HG03439 (cell line): ENCODE measurements at regions not wholly inside any gene's neighbourhood (a gene's known extent, or its start where the extent isn't known, plus 50 kb on each side); places are given as distances from the start of the nearest gene placed in this dataset.

Experiments used
- ATAC-seq: cut with Tn5 transposase; IDR thresholded peaks from one replicate; pipeline ENCODE4 v1.9.1; 2021; ENCODE audit warnings: mild to moderate bottlenecking, moderate library complexity; ENCODE audit not compliant: unreplicated experiment

DNA sequence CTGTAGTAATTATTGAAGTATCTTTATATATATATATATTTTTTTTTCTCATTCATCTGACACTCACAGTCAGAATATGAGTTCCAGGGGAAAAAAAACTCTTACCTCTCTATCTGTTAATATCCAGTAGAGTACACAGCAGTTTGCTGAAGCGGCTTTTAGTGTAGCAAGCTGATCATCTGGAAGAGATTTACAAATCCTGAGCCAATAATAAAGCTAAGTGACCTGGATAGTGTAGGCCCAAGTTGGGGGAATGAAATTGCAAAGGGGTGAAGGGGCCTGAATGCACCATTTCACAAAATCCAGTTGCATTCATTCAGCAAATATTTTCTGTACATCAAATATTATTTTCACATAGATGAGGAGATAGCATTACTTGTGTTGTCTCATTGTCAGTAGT, 234.6 kb upstream of the FLRT2 start:
- no peak for ATAC-seq

- ATAC-seq = no peak
Measured at GRCh38 chr14:85296456-85297210, 233.3 kb upstream of the FLRT2 start.

DNA sequence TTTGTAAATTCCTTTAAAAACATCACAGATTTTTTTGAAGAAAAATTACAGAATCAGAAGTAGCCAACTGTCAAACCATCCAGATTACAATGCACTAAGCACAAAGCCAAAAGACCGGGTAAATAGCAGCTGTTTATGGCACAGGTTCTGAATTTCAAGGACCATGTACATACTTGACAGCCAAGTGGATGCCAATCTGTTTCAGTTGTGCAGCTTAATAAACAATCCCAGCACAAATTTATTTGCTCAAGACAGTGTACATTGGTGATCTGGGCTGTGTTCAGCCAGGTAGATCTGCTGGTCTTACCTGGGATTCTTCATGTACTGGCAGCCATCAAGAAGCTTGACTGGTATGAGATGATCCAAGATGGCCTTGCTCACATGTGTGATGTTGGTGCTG, 229.8 kb upstream of the FLRT2 start:
- ATAC-seq = no peak

DNA sequence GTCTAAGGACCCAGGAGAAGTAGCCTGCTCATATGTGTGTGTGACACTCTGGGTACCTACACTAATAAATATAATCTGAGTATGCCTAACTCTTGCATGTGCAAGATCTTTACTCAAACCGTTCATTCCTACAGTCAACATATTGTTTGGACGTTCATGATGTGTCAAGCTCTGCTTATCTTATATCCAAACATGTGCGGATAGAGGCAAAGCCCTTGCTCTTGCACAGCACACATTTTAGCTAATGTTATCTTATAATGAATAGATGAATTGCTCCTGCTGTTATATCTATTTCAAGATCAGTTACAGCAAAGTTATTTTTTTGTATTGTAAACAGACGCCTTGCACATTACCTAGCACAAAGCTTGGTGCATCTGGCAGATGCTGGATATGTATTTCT, 228.4 kb upstream of the FLRT2 start:
- no peak for ATAC-seq

- ATAC-seq = no peak
Measured at GRCh38 chr14:85306024-85306423, 223.9 kb upstream of the FLRT2 start.

DNA sequence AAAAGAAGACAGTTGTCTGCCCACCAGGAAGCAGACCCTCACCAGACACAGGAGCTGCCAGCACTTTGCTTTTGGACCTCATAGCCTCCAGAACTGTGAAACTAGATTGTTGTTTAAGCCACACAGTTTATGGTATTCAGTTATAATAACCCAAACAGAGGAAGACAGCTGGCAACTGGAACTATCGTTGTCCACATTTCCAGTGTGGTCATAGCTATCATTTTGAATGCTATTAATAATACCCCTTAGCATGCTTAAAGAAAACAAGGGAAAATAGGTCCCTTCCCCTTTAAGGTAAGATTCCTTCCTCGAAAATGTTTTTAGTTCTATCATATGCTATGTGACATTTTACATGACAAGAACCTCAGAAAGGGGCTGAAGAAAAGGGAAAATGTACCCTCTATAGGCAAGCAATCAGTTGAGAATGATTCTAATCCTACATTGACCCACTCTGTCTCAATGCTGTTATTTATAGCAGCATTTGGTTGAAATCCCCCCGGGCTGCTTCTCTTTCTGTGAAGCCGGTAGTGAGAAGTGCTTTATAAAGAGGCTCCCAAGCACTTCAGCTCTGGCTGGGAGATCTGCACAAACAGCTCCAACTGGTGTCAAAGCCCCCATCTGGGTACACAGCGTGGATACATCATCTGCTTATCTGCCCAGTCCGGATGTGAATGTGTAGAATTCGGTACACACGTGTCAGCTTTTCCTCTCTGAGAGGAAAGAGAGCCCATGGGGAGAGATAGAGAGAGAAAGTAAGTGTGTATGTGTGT, 221.2 kb upstream of the FLRT2 start:
- ATAC-seq = no peak

- ATAC-seq = no peak
Measured at GRCh38 chr14:85310491-85311272, 219.3 kb upstream of the FLRT2 start.

- no peak for ATAC-seq
Measured at GRCh38 chr14:85313560-85314207, 216.3 kb upstream of the FLRT2 start.

DNA sequence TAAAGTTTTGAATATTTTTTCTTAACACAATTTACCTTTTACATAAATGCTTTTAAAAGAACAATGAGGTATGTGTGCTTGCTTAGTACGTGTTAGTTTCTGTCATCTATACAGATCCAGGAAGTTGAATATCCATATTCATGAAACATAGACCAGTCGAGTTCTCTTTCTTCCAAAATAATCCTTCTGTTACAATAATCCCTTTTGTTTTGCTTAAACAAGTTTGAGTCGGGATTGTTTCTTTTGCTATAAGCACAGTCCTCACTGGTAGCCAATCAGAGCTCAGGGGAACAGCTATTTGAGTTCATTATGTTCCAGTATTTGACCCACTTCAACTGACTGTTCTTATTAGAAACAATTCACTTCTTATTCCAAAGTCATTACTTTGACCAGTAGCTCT, 214.7 kb upstream of the FLRT2 start:
- no peak for ATAC-seq

- ATAC-seq = no peak
Measured at GRCh38 chr14:85315733-85316290, 214.1 kb upstream of the FLRT2 start.

- ATAC-seq = no peak
Measured at GRCh38 chr14:85316701-85317410, 213.1 kb upstream of the FLRT2 start.

DNA sequence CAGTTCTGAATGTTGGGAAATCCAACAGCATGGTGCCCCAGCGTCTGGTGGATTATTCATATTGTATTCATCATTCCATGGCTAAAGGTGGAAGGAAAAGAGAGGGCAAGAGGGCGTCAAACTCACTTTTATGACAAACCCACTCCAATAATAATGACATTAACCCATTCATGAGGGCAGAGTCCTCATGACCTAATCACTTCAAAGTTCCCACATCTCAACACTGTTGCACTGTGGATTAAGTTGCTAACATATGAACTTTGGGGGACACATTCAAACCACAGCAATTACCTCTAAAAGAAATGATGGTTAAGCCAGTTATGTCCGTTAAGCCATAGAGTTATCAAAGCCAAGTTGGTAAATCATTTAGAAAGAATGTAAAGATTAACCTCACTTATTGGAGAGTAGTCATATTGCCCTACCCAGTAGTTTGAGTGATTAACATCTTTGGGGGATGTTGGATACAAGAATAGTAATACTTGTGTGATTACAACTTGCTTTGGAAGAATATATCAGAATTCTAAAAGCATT, 212.4 kb upstream of the FLRT2 start:
- ATAC-seq = no peak

GRCh38 chr14:85319101-85319500, 210.8 kb upstream of the FLRT2 start:
- no peak for ATAC-seq

DNA sequence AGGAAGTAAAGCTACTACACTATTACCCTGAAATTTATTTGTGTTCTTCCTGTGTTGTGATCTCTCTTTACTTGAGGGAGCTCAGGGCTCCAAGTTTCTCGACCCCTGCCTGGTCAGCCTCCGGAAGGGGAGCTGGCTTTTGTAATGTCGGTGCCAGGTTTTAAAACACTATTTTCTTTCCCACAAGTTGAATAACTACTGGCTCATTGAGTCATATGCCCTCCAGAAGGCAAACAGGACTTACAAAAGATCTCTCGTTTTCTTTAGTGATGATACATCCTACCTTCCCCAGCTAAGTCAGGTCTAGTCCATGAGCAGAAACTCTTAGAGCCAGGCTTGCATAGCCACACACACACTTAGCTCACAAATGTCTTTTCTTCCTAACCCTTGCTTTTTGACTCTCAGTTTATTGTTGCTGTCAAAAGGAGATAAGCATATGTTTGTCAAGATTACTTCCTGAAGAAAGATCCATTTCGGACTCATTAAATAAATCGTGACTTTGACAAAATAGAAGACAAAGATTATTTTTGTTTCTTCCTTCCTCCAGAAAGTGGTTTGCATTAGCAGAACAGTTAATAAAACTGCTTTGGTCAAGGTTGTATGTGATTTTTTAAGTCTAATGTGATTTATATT, 209.8 kb upstream of the FLRT2 start:
- ATAC-seq = no peak

DNA sequence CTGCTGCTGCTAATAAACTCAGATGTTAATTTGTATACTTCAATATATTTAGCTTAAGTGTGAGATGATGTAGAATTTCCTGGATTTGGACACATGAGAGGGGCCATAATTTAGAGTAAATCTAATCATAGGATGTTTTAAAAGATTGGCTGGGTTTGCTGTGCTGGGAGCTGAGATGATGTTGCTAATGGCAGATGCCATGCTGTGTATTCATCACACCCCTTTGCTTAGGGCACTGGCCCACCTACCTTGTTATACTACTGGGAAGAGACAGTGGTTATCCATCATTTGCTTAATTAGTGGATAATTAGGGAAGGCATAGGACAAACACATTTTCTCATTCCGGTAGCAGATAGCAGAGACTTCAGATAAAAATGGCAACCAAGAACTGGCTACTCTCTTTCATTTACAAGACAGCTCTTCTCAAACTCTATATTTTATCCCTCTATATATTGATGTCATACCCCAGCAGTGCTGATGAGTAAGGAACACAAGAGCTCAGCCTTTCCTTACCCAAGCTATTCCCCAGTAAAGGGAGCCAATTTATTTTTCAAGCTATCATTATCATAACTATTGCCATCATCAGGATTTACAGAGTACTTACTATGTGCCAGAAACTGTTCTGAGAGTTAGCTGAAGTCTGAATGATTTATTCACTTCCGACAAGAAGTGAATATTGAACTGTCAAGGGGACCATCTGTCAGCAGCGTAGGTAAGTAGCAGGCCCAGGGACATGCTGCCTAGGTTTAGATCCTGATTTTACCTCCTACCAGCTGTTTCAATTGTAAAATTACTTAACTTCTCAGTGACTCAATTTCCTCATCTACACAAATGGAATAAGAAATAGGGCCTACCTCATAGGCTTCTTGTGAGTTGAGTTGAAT, 204.6 kb upstream of the FLRT2 start:
- ATAC-seq = no peak

DNA sequence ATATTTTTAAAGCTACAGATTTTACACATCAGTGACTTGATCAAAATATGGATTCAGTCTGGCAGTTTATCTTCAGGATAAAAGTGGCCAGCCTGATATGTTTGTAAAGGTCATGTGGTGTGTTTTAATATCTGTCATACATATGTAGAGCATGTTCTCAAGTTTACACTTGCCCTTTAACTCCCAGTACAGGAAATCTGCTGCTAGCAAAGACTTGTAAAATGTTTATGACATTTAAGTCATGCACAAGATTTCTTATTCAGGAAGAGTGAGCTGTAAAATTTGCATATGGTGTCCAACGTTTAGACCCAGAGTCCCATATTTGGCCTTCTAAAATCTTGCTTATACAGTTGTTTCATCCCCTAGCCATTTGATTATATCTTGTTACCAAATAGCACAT, 197.5 kb upstream of the FLRT2 start:
- no peak for ATAC-seq

DNA sequence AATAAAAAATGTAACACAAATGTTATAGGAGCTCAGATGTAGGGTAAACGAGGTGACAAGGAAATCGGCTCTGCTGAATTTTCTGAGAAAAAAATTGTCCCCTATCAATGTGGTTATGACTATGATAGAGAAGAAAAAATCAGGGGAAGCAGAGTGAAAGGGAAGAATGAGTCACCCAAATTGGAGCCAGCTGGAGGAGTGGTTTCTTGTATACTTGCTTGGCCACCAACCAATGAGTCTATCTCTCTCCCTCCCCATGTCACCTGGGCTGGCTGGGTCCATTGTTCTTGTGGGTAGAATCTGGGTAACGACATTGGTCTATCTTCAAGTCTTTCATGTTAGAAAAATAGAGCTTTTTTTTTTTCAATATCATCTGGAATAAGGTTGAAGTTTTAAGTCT, 196.6 kb upstream of the FLRT2 start:
- no peak for ATAC-seq

DNA sequence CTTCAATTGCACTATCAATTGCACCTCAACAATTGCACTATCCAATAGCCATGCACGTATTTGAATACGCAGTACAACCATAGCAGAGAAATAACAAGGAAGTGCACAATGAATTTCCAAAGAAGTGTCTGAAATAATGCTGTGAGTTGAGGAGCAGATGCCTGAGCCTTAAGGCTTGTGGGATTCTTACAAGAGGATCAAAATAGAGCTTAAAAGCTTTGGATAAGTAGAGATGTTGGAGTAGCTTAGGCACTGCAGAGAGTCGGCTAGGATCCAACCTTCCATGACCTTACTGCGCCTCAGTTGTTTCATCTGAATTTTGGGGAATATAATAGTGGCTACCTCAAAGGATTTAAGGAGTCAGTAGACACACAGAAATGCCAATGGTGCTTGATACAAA, 196.1 kb upstream of the FLRT2 start:
- no peak for ATAC-seq

DNA sequence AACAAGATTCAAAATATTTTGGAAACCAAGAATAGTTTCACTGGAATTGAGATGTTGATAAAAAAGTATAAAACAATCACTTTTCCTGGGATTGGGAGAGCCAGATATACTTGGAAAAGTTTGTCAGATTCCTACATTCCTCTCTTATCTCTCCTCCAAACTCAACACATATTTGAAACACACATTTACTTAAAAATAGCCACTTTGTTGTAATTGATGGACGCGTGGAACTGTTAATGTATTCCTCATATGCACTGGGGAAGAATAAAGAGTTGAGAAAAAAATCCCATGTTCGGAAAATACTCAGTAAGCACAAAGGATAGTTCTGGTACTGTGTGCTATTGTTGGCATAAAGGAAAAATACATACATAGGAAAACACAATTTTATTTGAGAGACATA, 195.6 kb upstream of the FLRT2 start:
- ATAC-seq = no peak
